Activated naive CD4-positive, alpha-beta T cell treated with anti-CD3 and anti-CD28 coated beads, Interleukin-2, amount 10 ng/mL, durations not matched to agents 7 days and 5 days (primary cell): ENCODE measurements at regions not wholly inside any gene's neighbourhood (a gene's known extent, or its start where the extent isn't known, plus 50 kb on each side); places are given as distances from the start of the nearest gene placed in this dataset.

Source experiments
- CTCF ChIA-PET: fragments of 350-600 bp; sonication (Branson Sonifier 250); formaldehyde crosslinking; loops from one replicate; lab custom pipeline; 2021; ENCODE audit warnings: antibody characterized with exemption; lab: Charles Lee
- DNase-seq: peaks from one replicate; pipeline ENCODE4 v3.0.0-alpha.2; 2020
- H3K27ac Mint-ChIP-seq: one replicate; pipeline ENCODE4 v1.8.0; 2021; ENCODE audit warnings: mild to moderate bottlenecking, moderate library complexity, mixed read lengths
- H3K27me3 Mint-ChIP-seq: one replicate; pipeline ENCODE4 v1.8.0; 2021; ENCODE audit warnings: mild to moderate bottlenecking, mixed read lengths
- H3K36me3 Mint-ChIP-seq: one replicate; pipeline ENCODE4 v1.8.0; 2021; ENCODE audit warnings: mixed read lengths
- H3K4me1 Mint-ChIP-seq: one replicate; pipeline ENCODE4 v1.8.0; 2021; ENCODE audit warnings: mixed read lengths
- H3K4me3 Mint-ChIP-seq: one replicate; pipeline ENCODE4 v1.8.0; 2021; ENCODE audit warnings: mild to moderate bottlenecking, moderate library complexity, mixed read lengths
- H3K9me3 Mint-ChIP-seq: one replicate; pipeline ENCODE4 v1.8.0; 2021; ENCODE audit warnings: mixed read lengths

DNA sequence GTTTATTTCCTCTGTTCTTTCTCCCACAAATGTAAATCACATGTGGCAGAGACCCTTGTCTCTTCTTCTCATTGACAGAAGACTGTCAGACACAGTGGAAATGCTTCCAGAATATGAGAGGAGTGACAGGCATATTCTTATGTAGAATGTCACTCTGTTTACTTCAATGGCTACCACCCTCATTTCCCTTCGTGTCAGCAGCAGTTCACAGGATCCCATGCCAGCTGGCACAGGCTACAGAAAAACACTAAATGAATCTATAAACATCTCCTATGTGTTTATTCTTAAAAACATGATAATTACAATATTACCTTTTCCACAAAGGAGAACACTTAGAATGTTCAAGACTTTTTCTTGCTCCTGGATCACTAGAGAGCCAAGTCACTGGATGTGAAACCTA lies 183.8 kb upstream of the CNTN1 start:
- H3K9me3 Mint-ChIP-seq, result no peaks in the 10 kb centered on the region
- H3K27me3 Mint-ChIP-seq, result no peaks in the 10 kb centered on the region
- DNase-seq, result no peak
- no peak overlapping the region for H3K27ac Mint-ChIP-seq
- peaks cover 3% of the 10 kb centered on the region for H3K4me1 Mint-ChIP-seq
- CTCF ChIA-PET, result no interaction called here
- no peak overlapping the region for H3K4me3 Mint-ChIP-seq
- no peaks in the 10 kb centered on the region for H3K36me3 Mint-ChIP-seq

DNA sequence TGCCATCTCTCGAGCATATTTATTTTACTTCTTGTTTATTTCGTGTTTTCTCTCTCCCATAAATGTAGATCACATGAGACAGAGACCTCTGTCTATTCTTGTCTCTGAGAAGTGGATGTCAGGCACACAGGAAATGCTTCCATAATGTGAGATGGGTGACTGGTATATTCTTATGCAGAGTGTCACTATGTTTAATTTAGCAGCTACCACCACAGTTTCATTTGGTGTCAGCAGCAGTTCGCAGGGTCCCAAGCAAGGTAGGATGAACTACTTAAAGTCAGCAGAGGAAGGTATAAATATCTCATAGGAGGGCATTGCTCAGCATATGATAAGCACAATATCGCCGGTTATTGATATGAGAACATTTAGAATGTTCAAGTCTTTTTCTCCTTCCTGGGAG lies 180.9 kb upstream of the CNTN1 start:
- Mint-ChIP-seq H3K36me3 (no peaks in the 10 kb centered on the region), H3K27ac (no peak overlapping the region), H3K4me3 (no peak overlapping the region), H3K4me1 (no peaks in the 10 kb centered on the region), H3K9me3 (no peaks in the 10 kb centered on the region), H3K27me3 (no peaks in the 10 kb centered on the region)
- no peak for DNase-seq
- CTCF ChIA-PET, result no interaction called here

- no peaks in the 10 kb centered on the region for H3K27me3 Mint-ChIP-seq
- H3K9me3 Mint-ChIP-seq, result no peaks in the 10 kb centered on the region
- H3K27ac Mint-ChIP-seq, result no peak overlapping the region
- no peak overlapping the region for H3K4me3 Mint-ChIP-seq
- DNase-seq, result no peak
- H3K36me3 Mint-ChIP-seq, result no peaks in the 10 kb centered on the region
- CTCF ChIA-PET, result no interaction called here
- no peaks in the 10 kb centered on the region for H3K4me1 Mint-ChIP-seq
Measured at GRCh38 chr12:40515041-40515816, 177.0 kb upstream of the CNTN1 start.

DNA sequence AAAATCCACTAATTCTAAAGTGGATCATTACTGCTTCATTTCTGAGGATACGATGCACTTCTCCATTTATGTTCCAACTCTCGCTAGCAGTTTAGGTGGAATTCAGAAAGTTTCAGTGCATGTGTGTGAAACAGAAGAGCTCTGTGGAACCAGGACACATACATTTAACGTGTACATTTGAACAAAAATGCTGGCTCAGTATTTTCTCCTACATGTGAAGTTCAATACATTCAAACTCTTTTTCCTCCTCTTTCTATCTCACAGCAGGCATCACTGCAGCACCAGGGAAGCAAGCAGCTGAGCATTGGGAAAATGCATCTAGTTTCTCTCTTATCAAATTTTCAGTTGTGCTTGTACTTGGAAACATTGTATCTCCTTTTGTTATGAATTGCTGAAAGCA lies 169.4 kb upstream of the CNTN1 start:
- Mint-ChIP-seq H3K4me1 (no peaks in the 10 kb centered on the region), H3K36me3 (no peaks in the 10 kb centered on the region), H3K27me3 (no peaks in the 10 kb centered on the region), H3K27ac (no peak overlapping the region), H3K9me3 (no peaks in the 10 kb centered on the region), H3K4me3 (no peak overlapping the region)
- CTCF ChIA-PET, result no interaction called here
- DNase-seq, result no peak

- H3K9me3 Mint-ChIP-seq, result no peaks in the 10 kb centered on the region
- no peak for DNase-seq
- H3K4me1 Mint-ChIP-seq, result no peaks in the 10 kb centered on the region
- CTCF ChIA-PET, result no interaction called here
- H3K36me3 Mint-ChIP-seq, result no peaks in the 10 kb centered on the region
- no peak overlapping the region for H3K27ac Mint-ChIP-seq
- H3K27me3 Mint-ChIP-seq, result no peaks in the 10 kb centered on the region
- no peak overlapping the region for H3K4me3 Mint-ChIP-seq
Measured at GRCh38 chr12:40525054-40525453, 167.2 kb upstream of the CNTN1 start.

DNA sequence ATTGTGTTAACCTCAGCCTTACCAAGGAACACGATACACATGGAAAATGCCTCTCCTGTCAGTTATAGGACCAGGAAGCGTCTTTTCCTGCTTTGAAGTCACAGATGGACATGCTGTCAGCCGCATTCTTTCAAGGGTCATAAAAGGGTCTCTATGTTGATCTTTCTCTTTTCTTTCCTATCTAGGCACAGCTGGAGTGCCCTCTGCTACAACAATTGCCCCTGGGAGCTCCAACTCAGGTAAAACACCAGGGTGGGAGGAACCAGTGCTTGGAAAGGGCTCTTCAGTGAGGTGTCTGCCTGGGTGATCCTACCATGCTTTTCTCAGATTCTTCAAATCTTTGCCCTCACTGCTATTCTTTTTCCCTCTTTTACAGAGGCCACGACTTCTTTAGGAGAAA lies 157.4 kb upstream of the CNTN1 start:
- Mint-ChIP-seq H3K27ac (no peak overlapping the region), H3K36me3 (no peaks in the 10 kb centered on the region), H3K27me3 (no peaks in the 10 kb centered on the region), H3K4me1 (no peaks in the 10 kb centered on the region), H3K4me3 (no peak overlapping the region), H3K9me3 (no peaks in the 10 kb centered on the region)
- no peak for DNase-seq
- CTCF ChIA-PET, result no interaction called here

- Mint-ChIP-seq H3K4me1 (no peaks in the 10 kb centered on the region), H3K4me3 (no peak overlapping the region), H3K36me3 (no peaks in the 10 kb centered on the region), H3K27me3 (no peaks in the 10 kb centered on the region), H3K9me3 (peaks cover 5% of the 10 kb centered on the region), H3K27ac (no peak overlapping the region)
- CTCF ChIA-PET, result interaction anchor here (0.6 kb wide), 1 partner anchor 34 kb away, joined by 3 read pairs; no protein-coding TSS in a partner anchor
- DNase-seq, result no peak
Measured at GRCh38 chr12:40551466-40551865, 140.8 kb upstream of the CNTN1 start.

DNA sequence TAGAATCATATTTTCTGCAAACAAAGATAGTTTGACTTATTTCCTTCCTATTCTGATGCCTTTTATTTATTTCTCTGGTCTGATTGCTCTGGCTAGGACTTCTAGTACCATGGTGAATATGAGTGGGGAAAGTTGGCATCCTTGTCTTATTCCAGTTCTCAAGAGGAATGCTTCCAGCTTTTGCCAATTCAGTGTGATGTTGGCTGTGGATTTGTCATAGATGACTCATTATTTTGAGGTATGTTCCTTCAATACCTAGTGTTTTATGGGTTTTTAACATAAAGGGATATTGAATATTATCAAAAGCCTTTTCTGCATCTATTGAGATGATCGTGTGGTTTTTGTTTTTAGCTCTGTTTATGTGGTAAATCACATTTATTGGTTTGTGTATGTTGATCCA lies 139.4 kb upstream of the CNTN1 start:
- Mint-ChIP-seq H3K9me3 (peaks cover 5% of the 10 kb centered on the region), H3K27ac (no peak overlapping the region), H3K4me1 (no peaks in the 10 kb centered on the region), H3K36me3 (no peaks in the 10 kb centered on the region), H3K27me3 (no peaks in the 10 kb centered on the region), H3K4me3 (no peak overlapping the region)
- CTCF ChIA-PET, result no interaction called here
- no peak for DNase-seq

DNA sequence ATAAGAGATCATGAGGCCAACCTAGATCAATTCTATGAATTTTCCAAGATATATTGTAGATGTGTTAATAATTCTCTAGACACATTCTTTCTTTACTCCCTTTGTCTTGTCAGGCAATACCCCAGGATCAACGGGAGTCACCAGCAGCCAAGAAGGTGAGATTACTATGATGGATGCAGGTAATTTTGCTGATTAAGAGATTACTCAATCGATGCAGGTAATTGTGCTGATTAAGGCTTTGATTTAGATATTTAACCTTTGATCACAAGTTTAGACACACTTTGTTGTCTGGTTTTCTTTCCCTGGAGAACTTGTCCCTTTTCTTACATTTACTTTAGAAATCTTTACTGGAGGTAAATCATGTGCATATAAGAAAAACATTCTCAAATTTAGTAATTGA lies 134.3 kb upstream of the CNTN1 start:
- Mint-ChIP-seq H3K27me3 (no peaks in the 10 kb centered on the region), H3K36me3 (no peaks in the 10 kb centered on the region), H3K4me1 (no peaks in the 10 kb centered on the region), H3K4me3 (no peak overlapping the region), H3K9me3 (peaks cover 4% of the 10 kb centered on the region), H3K27ac (no peak overlapping the region)
- no peak for DNase-seq
- CTCF ChIA-PET, result no interaction called here

- DNase-seq, result no peak
- no peaks in the 10 kb centered on the region for H3K27me3 Mint-ChIP-seq
- H3K36me3 Mint-ChIP-seq, result no peaks in the 10 kb centered on the region
- no peaks in the 10 kb centered on the region for H3K4me1 Mint-ChIP-seq
- CTCF ChIA-PET, result no interaction called here
- H3K27ac Mint-ChIP-seq, result no peak overlapping the region
- H3K4me3 Mint-ChIP-seq, result no peak overlapping the region
- peaks cover 5% of the 10 kb centered on the region for H3K9me3 Mint-ChIP-seq
Measured at GRCh38 chr12:40559865-40560264, 132.4 kb upstream of the CNTN1 start.

DNA sequence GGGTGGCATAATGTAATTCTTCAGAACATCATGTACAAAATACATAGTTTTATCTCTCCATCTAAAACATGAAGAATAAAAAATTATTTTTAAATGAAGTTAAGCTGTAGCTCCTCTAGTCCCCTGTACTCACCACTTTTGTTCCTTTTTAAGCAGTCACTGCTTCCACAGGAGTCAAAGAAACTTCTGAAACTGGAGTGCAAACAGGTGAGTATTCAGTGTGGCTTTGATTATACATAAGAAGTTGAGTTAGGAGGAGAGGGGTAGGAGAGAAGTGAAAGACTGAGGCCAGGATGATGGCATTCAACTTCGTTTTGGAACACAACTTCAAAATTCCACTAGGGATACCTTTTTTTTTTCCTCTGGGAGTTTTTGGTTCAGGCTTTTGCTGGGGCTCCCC lies 131.4 kb upstream of the CNTN1 start:
- no peak for DNase-seq
- no peaks in the 10 kb centered on the region for H3K27me3 Mint-ChIP-seq
- no peak overlapping the region for H3K27ac Mint-ChIP-seq
- H3K36me3 Mint-ChIP-seq, result no peaks in the 10 kb centered on the region
- no peaks in the 10 kb centered on the region for H3K4me1 Mint-ChIP-seq
- peaks cover 5% of the 10 kb centered on the region for H3K9me3 Mint-ChIP-seq
- H3K4me3 Mint-ChIP-seq, result no peak overlapping the region
- CTCF ChIA-PET, result no interaction called here

GRCh38 chr12:40561395-40561966 lies 130.8 kb upstream of the CNTN1 start:
- H3K4me3 Mint-ChIP-seq, result no peak overlapping the region
- no peak overlapping the region for H3K27ac Mint-ChIP-seq
- H3K36me3 Mint-ChIP-seq, result no peaks in the 10 kb centered on the region
- H3K4me1 Mint-ChIP-seq, result no peaks in the 10 kb centered on the region
- DNase-seq, result no peak
- CTCF ChIA-PET, result no interaction called here
- H3K27me3 Mint-ChIP-seq, result no peaks in the 10 kb centered on the region
- H3K9me3 Mint-ChIP-seq, result peaks cover 5% of the 10 kb centered on the region

DNA sequence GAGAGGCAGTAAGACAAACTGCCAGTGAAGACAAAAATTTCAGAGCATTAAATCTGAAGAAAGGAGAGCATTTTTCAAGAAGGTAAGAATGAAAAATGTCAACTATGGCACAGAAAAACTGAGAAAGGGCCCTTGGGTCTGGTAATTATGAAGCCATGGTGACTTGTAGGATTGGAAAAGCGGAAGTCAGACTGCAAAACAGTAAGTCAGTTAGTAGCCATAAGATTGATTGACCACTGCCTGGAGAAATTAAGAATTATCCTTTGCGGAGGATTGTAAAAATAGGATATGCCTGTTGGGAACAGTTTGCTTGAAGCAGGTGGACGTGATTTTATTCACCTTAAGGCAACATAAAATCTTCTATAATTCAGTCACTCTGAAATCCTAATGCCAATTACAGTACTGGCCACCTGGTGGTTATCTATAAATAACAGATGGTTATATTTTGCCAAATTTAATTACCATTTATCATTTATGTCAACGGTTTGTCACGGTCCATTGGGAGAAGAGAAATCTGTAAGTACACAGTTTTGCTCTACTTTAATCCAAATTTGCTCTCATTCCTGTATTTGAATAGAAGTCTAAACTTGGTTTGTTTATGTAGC lies 127.1 kb upstream of the CNTN1 start:
- H3K27me3 Mint-ChIP-seq, result no peaks in the 10 kb centered on the region
- peaks cover 5% of the 10 kb centered on the region for H3K9me3 Mint-ChIP-seq
- no peak for DNase-seq
- no peaks in the 10 kb centered on the region for H3K4me1 Mint-ChIP-seq
- no peak overlapping the region for H3K4me3 Mint-ChIP-seq
- no peaks in the 10 kb centered on the region for H3K36me3 Mint-ChIP-seq
- H3K27ac Mint-ChIP-seq, result no peak overlapping the region
- CTCF ChIA-PET, result no interaction called here

GRCh38 chr12:40566271-40566670 lies 126.0 kb upstream of the CNTN1 start:
- Mint-ChIP-seq H3K27ac (no peak overlapping the region), H3K27me3 (no peaks in the 10 kb centered on the region)
- no peak for DNase-seq

GRCh38 chr12:40569626-40570179 lies 122.5 kb upstream of the CNTN1 start:
- DNase-seq, result no peak
- CTCF ChIA-PET, result no interaction called here
- no peak overlapping the region for H3K27ac Mint-ChIP-seq
- no peaks in the 10 kb centered on the region for H3K4me1 Mint-ChIP-seq
- H3K36me3 Mint-ChIP-seq, result no peaks in the 10 kb centered on the region
- H3K4me3 Mint-ChIP-seq, result no peak overlapping the region
- no peaks in the 10 kb centered on the region for H3K27me3 Mint-ChIP-seq
- H3K9me3 Mint-ChIP-seq, result peaks cover 11% of the 10 kb centered on the region

More at GRCh38 chr12:40566271-40566670, 126.0 kb upstream of the CNTN1 start:
- CTCF ChIA-PET, result no interaction called here
- no peak overlapping the region for H3K4me3 Mint-ChIP-seq
- H3K9me3 Mint-ChIP-seq, result peaks cover 10% of the 10 kb centered on the region
- no peaks in the 10 kb centered on the region for H3K4me1 Mint-ChIP-seq
- H3K36me3 Mint-ChIP-seq, result no peaks in the 10 kb centered on the region
